GOT3 (cell line): ENCODE measurements at regions not wholly inside any gene's neighbourhood (a gene's known extent, or its start where the extent isn't known, plus 50 kb on each side); places are given as distances from the start of the nearest gene placed in this dataset.
"Not testable (repeated sequence)": the region's sequence is repeated elsewhere in the genome, so short reads cannot be mapped to it uniquely, and the experiment has no call there.

Experiments used
- DNase-seq: peaks from one replicate; lab custom pipeline; 2025; ENCODE audit warnings: mixed read lengths; lab: John Stamatoyannopoulos, UW

GRCh38 chr1:146282807-146283526, 54.1 kb upstream of the NOTCH2NLA start:
- not testable (repeated sequence) for DNase-seq

- not testable (repeated sequence) for DNase-seq
These were observed 52.7 kb upstream of the NOTCH2NLA start for GRCh38 chr1:146281522-146281921.

GRCh38 chr1:146278758-146279157, 49.9 kb upstream of the NOTCH2NLA start:
- DNase-seq: not testable (repeated sequence)
